Liver (tissue), 3 donors: ENCODE measurements at regions not wholly inside any gene's neighbourhood (a gene's known extent, or its start where the extent isn't known, plus 50 kb on each side); places are given as distances from the start of the nearest gene placed in this dataset.
"Not testable (repeated sequence)": the region's sequence is repeated elsewhere in the genome, so short reads cannot be mapped to it uniquely, and the experiment has no call there.

Source experiments
- ATF3 ChIP-seq: IDR thresholded peaks from 2 replicates; pipeline ENCODE4 v1.6.1; 2016; ENCODE audit warnings: antibody characterized with exemption
- CTCF ChIP-seq: fragments of 150-350 bp; IDR thresholded peaks from 2 replicates; pipeline ENCODE4 v1.5.1; 2017; ENCODE audit warnings: improper control_type of control experiment, low read depth, low read length; ENCODE audit not compliant: missing input control
- REST ChIP-seq: IDR thresholded peaks from 2 replicates; pipeline ENCODE4 v1.6.1; 2016; ENCODE audit warnings: antibody characterized with exemption, mild to moderate bottlenecking
- donor health status: healthy.
- donor health status: healthy.

- TF ChIP-seq REST, ATF3, CTCF: not testable (repeated sequence)
Observed at GRCh38 chr3:94412936-94413335, 350.1 kb downstream of the NSUN3 start.
